ENCODE measurements at regions not wholly inside any gene's neighbourhood (a gene's known extent, or its start where the extent isn't known, plus 50 kb on each side); places are given as distances from the start of the nearest gene placed in this dataset.

GRCh38 chr1:5691795-5692509 lies 300.3 kb downstream of the NPHP4 start:
- no peak for TF ChIP-seq ETV6 (conservative IDR thresholded peaks at IDR 0.05 in 1 of 2, IDR thresholded peaks at IDR 0.05 in 1 of 2; ENCODE audit: borderline replicate concordance in 1 of 2, low read depth in 1 of 2)
- TF ChIP-seq ZNF274 (IDR thresholded peaks at IDR 0.05; ENCODE audit: insufficient read depth, insufficient read length), result no peak
- no peak for TF ChIP-seq CTCF (IDR thresholded peaks at IDR 0.05 in 2 of 3, conservative IDR thresholded peaks at IDR 0.05 in 1 of 3; ENCODE audit: control insufficient read depth in 2 of 3, extremely low read depth in 1 of 3, insufficient read depth in 1 of 3, low read depth in 3 of 3, low read length in 3 of 3)
- no peak for TF ChIP-seq RCOR1 (conservative IDR thresholded peaks at IDR 0.05; ENCODE audit: low read depth, low read length)
- TF ChIP-seq RAD21 (IDR thresholded peaks at IDR 0.05; ENCODE audit: insufficient read depth, low read depth, low read length), result no peak
- no peak for TF ChIP-seq SMC3 (IDR thresholded peaks at IDR 0.05; ENCODE audit: borderline replicate concordance, low read length)
- no peak for TF ChIP-seq ZBTB40 (IDR thresholded peaks at IDR 0.05; ENCODE audit: borderline replicate concordance)
- no peak for TF ChIP-seq IKZF1 (conservative IDR thresholded peaks at IDR 0.05)
- TF ChIP-seq CHD2 (IDR thresholded peaks at IDR 0.05; ENCODE audit: borderline replicate concordance, low read depth, low read length), result no peak
- no peak for TF ChIP-seq POLR2AphosphoS5 (IDR thresholded peaks at IDR 0.05; ENCODE audit: low read length)
- TF ChIP-seq HDAC2 (IDR thresholded peaks at IDR 0.05), result no peak
- no peak for TF ChIP-seq POLR2A (IDR thresholded peaks at IDR 0.05; ENCODE audit: low read depth, low read length)
- no peak for TF ChIP-seq ZNF217 (IDR thresholded peaks at IDR 0.05)
